ENCODE measurements at regions not wholly inside any gene's neighbourhood (a gene's known extent, or its start where the extent isn't known, plus 50 kb on each side); places are given as distances from the start of the nearest gene placed in this dataset.

DNA sequence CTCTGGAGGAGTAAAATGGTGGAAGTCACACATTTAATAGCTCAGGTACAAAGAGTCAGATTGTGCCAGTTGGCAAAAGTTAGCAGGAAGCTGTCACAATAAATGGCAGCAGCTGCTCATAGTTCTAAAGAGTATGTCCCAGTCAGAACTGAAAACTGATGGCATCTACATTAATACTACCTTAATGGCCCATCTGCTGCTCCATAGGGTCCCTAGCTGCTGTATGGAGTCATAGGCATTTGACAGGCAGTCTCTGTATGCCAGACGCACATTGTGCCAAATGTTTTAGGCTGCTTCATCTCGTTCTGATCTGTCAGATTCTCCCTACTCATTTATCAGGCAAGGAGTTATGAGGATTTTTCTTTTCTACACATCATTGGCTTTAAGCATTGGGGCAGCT is 515.8 kb upstream of the ARRDC3 start:
- no peaks in the 10 kb centered on the region for H3K36me3 ChIP-seq (ENCODE audit: insufficient read depth, low read length)

DNA sequence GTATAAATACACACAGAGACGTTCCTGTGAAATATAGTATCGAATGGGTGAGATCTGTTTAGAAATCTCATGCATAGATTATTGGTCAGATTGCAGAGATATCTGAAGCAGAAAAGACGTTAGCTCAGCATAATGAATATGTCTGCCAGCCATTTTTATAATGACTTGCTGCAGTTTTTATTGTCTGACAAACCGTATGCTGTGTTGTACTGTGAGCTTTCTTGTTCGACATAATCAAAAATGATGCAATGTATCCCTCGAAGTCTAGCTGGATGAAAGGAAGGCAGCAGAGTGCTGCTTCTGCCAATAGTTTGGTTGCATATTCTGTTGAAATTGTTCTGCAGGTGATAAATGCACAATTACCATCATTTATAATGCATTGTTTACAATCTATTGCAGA is 514.9 kb upstream of the ARRDC3 start:
- no peaks in the 10 kb centered on the region for H3K4me1 ChIP-seq (ENCODE audit: insufficient read depth, low read length)
- H3K27me3 ChIP-seq (ENCODE audit: control insufficient read depth in 1 of 2, insufficient read depth in 2 of 2, low read length in 2 of 2) = no peaks in the 10 kb centered on the region
- no peak overlapping the region for H3K4me3 ChIP-seq (ENCODE audit: low read depth in 1 of 2, low read length in 2 of 2)
- H3K9me3 ChIP-seq (ENCODE audit: low read length) = no peaks in the 10 kb centered on the region
- no peak overlapping the region for H3K27ac ChIP-seq (ENCODE audit: low read depth, low read length)
- no peak overlapping the region for H3K9ac ChIP-seq (ENCODE audit: low read length)
- no peaks in the 10 kb centered on the region for H3K36me3 ChIP-seq (ENCODE audit: insufficient read depth, low read length)

More for the DNA sequence above, 515.8 kb upstream of the ARRDC3 start:
- Histone ChIP-seq H3K4me1 (ENCODE audit: insufficient read depth, low read length) (no peaks in the 10 kb centered on the region), H3K9ac (ENCODE audit: low read length) (no peak overlapping the region), H3K4me3 (ENCODE audit: low read depth in 1 of 2, low read length in 2 of 2) (no peak overlapping the region), H3K9me3 (ENCODE audit: low read length) (no peaks in the 10 kb centered on the region), H3K27me3 (ENCODE audit: control insufficient read depth in 1 of 2, insufficient read depth in 2 of 2, low read length in 2 of 2) (no peaks in the 10 kb centered on the region), H3K27ac (ENCODE audit: low read depth, low read length) (no peak overlapping the region)

DNA sequence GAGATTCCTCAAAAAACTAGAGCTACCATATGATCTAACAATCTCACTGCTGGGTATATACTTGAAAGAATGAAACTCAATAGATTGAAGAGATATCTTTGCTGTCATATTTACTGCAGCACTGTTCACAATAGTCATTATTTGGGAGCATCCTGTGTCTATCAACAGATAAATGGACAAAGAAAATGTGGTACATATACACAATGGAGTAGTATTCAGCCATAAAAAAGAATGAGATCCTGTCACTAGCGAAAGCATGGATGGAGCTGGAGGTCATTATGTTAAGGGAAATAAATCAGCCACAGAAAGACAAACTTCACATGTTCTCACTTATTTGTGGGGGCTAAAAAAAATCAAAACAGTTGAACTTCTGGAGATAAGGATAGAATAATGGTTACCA is 505.7 kb upstream of the ARRDC3 start:
- Histone ChIP-seq H3K27ac (ENCODE audit: low read depth, low read length) (no peak overlapping the region), H3K36me3 (ENCODE audit: insufficient read depth, low read length) (no peaks in the 10 kb centered on the region), H3K4me3 (ENCODE audit: low read depth in 1 of 2, low read length in 2 of 2) (no peak overlapping the region), H3K4me1 (ENCODE audit: insufficient read depth, low read length) (no peaks in the 10 kb centered on the region), H3K9me3 (ENCODE audit: low read length) (no peaks in the 10 kb centered on the region), H3K9ac (ENCODE audit: low read length) (no peak overlapping the region), H3K27me3 (ENCODE audit: control insufficient read depth in 1 of 2, insufficient read depth in 2 of 2, low read length in 2 of 2) (no peaks in the 10 kb centered on the region)

DNA sequence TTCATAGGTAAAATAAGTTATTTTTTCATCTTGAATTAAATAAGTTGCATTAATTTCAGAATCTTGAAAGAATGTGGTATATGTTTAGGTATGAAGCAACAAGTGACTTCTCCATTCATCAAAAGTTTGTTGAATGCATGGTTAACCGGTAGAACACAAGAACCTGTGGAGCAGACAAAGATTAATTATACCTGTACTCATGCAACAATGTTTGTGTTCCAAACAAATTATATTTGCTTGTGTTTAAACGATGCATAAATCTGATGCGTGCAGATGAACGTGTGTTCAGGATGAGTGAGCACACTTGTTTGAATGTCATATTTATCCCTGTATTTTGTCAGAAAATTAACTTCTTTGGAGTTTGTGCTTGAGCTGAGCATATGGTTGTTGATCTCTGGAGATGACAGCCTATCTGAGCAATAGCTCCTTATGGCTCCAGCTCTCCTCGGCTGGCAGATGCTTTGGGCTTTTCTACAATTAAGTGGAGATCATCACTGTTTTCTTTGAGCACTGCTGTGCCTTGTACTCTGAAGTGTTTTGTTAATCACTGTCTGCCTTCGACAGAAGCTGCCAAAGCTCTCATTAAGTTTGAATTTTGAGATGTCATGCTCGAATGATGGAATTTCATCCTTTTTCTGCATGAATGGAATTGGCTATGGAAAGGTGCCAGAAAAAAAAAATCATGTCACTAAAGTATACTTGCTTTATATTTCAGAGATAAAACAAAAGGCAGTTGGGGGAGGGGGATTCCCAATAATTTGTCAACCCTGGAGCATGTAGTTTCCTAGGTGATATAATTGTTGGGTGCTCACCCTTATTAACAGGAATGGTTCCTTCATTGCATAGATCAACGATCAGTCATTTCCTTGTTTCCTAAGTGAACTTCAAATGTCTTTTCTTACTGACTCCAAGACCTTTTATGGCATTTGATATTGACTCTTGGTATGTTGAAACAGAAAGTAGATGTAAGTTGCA is 502.5 kb upstream of the ARRDC3 start:
- H3K4me1 ChIP-seq (ENCODE audit: insufficient read depth, low read length) = no peaks in the 10 kb centered on the region
- H3K36me3 ChIP-seq (ENCODE audit: insufficient read depth, low read length) = no peaks in the 10 kb centered on the region
- no peaks in the 10 kb centered on the region for H3K27me3 ChIP-seq (ENCODE audit: control insufficient read depth in 1 of 2, insufficient read depth in 2 of 2, low read length in 2 of 2)
- no peak overlapping the region for H3K9ac ChIP-seq (ENCODE audit: low read length)
- no peak overlapping the region for H3K4me3 ChIP-seq (ENCODE audit: low read depth in 1 of 2, low read length in 2 of 2)
- no peaks in the 10 kb centered on the region for H3K9me3 ChIP-seq (ENCODE audit: low read length)
- H3K27ac ChIP-seq (ENCODE audit: low read depth, low read length) = no peak overlapping the region

DNA sequence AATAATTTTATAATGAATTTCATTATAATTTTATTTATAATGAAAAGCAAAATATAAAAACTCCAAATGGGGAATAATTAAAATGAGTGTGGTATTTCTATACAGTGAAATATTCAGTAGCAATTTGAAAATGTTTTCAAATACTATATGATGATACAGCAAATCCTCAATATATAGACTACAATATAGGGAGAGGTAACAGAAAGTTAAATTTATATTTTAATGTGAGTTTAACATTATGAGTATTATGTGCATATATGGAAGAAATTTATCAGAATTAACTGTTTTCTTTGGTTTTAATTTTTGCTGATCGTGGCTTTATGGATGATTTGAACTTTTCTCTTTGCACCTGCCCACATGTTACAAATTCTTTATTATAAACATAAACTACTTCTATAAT is 500.9 kb upstream of the ARRDC3 start:
- H3K4me1 ChIP-seq (ENCODE audit: insufficient read depth, low read length) = no peaks in the 10 kb centered on the region
- no peak overlapping the region for H3K9ac ChIP-seq (ENCODE audit: low read length)
- no peaks in the 10 kb centered on the region for H3K9me3 ChIP-seq (ENCODE audit: low read length)
- H3K4me3 ChIP-seq (ENCODE audit: low read depth in 1 of 2, low read length in 2 of 2) = no peak overlapping the region
- H3K36me3 ChIP-seq (ENCODE audit: insufficient read depth, low read length) = no peaks in the 10 kb centered on the region
- no peaks in the 10 kb centered on the region for H3K27me3 ChIP-seq (ENCODE audit: control insufficient read depth in 1 of 2, insufficient read depth in 2 of 2, low read length in 2 of 2)
- no peak overlapping the region for H3K27ac ChIP-seq (ENCODE audit: low read depth, low read length)

DNA sequence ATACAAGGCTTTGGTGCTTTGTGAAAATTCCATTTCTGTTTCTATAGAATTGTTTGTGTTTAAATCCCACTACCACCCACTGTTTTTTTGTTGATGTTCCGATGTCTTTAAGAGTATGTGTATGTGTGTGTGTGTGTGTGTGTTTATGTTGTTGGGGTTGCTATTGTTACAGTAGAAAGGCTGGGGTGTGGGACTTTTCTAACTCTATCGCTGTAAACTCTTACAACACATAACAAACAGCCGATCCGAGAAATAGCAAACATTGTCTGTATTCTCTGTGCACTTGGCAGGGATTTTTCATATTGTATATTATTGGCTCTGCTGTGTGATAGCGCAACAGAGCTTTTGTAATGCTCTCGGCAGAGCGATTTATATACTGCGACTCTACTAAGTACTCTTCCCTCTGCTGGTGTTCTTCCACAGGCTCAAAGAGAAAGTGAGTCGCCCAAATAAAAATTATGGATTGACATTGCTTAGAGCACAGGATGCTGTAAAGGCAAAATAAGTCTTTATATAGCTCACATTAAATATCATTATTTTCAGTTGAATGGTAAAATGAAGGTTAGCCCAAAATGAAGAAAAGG is 492.2 kb upstream of the ARRDC3 start:
- no peak overlapping the region for H3K27ac ChIP-seq (ENCODE audit: low read depth, low read length)
- H3K4me3 ChIP-seq (ENCODE audit: low read depth in 1 of 2, low read length in 2 of 2) = no peak overlapping the region

DNA sequence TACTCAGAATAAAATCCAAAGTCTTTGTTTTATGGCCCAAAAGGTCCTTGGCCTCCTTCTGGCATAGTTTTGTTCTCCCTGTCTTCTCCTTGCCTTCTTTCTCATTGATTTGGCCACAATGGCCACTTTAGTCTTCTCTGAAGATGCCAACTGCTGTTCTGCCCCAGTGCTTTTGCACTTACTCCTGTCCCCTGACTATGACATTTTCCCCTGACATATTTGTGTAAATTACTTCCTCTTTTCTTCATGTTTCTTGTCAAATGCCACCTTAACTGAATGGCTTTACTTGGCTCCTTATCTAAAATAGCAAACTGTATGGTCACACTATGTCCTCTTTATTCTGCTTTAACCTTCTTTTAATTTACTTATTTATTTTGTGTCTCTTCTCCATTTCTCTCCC is 484.7 kb upstream of the ARRDC3 start:
- Histone ChIP-seq H3K4me3 (ENCODE audit: low read depth in 1 of 2, low read length in 2 of 2) (no peak overlapping the region), H3K27ac (ENCODE audit: low read depth, low read length) (no peak overlapping the region), H3K27me3 (ENCODE audit: control insufficient read depth in 1 of 2, insufficient read depth in 2 of 2, low read length in 2 of 2) (no peaks in the 10 kb centered on the region), H3K36me3 (ENCODE audit: insufficient read depth, low read length) (no peaks in the 10 kb centered on the region), H3K4me1 (ENCODE audit: insufficient read depth, low read length) (no peaks in the 10 kb centered on the region), H3K9ac (ENCODE audit: low read length) (no peak overlapping the region), H3K9me3 (ENCODE audit: low read length) (no peaks in the 10 kb centered on the region)

More for the DNA sequence above, 492.2 kb upstream of the ARRDC3 start:
- no peaks in the 10 kb centered on the region for H3K9me3 ChIP-seq (ENCODE audit: low read length)
- no peaks in the 10 kb centered on the region for H3K36me3 ChIP-seq (ENCODE audit: insufficient read depth, low read length)
- H3K27me3 ChIP-seq (ENCODE audit: control insufficient read depth in 1 of 2, insufficient read depth in 2 of 2, low read length in 2 of 2) = no peaks in the 10 kb centered on the region
- no peak overlapping the region for H3K9ac ChIP-seq (ENCODE audit: low read length)
- H3K4me1 ChIP-seq (ENCODE audit: insufficient read depth, low read length) = no peaks in the 10 kb centered on the region

DNA sequence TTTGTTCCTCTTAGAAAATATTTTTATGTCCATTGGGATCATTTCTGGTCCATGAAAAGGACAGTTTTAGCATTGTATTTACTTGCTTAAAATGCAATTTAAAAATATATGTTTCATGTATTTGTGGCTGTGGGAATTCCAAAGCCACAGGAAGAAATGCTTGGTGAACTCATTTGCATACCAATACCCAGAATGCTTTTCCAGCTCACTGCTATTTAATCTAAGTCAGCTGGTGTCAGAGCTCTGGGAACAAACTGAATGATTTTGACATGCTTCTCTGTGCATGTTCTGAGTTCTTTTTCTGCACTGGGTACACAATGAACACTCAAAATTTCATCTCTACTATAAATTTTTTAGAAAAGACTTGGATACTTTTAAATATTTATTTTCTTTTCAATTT is 482.8 kb upstream of the ARRDC3 start:
- Histone ChIP-seq H3K4me3 (ENCODE audit: low read depth in 1 of 2, low read length in 2 of 2) (no peak overlapping the region), H3K27me3 (ENCODE audit: control insufficient read depth in 1 of 2, insufficient read depth in 2 of 2, low read length in 2 of 2) (no peaks in the 10 kb centered on the region), H3K27ac (ENCODE audit: low read depth, low read length) (no peak overlapping the region), H3K36me3 (ENCODE audit: insufficient read depth, low read length) (no peaks in the 10 kb centered on the region), H3K4me1 (ENCODE audit: insufficient read depth, low read length) (no peaks in the 10 kb centered on the region), H3K9me3 (ENCODE audit: low read length) (no peaks in the 10 kb centered on the region), H3K9ac (ENCODE audit: low read length) (no peak overlapping the region)

DNA sequence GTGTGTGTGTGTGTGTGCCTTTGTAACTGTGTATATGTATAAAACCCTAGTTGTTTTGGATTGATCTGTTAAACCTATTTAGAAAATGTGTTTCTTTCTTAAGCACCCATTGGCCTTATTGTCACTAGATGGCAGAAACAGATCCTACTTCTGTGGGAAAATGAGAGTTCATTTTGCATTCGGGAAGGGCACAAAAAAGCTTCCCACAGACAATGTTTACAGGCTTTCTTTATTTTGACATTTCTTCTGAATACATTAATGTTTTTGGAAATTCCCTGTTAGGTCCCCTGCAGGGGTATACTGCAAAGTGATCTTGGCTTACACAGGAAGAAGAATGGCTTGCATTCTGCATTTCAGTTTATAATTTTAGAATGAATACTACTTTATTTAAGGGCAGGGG is 481.8 kb upstream of the ARRDC3 start:
- Histone ChIP-seq H3K4me3 (ENCODE audit: low read depth in 1 of 2, low read length in 2 of 2) (no peak overlapping the region), H3K27ac (ENCODE audit: low read depth, low read length) (no peak overlapping the region), H3K9ac (ENCODE audit: low read length) (no peak overlapping the region), H3K36me3 (ENCODE audit: insufficient read depth, low read length) (no peaks in the 10 kb centered on the region), H3K4me1 (ENCODE audit: insufficient read depth, low read length) (no peaks in the 10 kb centered on the region), H3K27me3 (ENCODE audit: control insufficient read depth in 1 of 2, insufficient read depth in 2 of 2, low read length in 2 of 2) (no peaks in the 10 kb centered on the region), H3K9me3 (ENCODE audit: low read length) (no peaks in the 10 kb centered on the region)

DNA sequence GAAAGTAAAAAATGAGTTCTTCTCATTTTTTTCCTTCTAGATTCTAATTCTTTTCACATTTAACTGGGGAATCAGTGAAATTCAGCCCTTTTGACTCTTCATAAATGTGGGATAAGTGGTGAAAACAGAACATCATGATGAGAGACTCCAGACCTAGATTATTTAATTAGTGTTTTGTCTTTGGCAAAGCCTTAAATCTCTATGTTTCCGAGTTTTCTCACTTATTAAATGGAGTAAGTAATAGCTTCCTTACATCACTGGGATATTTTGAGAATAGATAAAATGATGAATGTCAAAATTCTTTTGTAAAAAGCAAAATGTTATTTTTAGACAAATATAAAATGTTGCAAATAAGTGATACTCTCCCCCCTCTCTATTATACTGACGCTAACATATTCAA is 468.6 kb upstream of the ARRDC3 start:
- H3K9ac ChIP-seq (ENCODE audit: low read length) = no peak overlapping the region
- H3K36me3 ChIP-seq (ENCODE audit: insufficient read depth, low read length) = no peaks in the 10 kb centered on the region
- H3K27ac ChIP-seq (ENCODE audit: low read depth, low read length) = no peak overlapping the region
- no peaks in the 10 kb centered on the region for H3K27me3 ChIP-seq (ENCODE audit: control insufficient read depth in 1 of 2, insufficient read depth in 2 of 2, low read length in 2 of 2)
- H3K4me3 ChIP-seq (ENCODE audit: low read depth in 1 of 2, low read length in 2 of 2) = no peak overlapping the region
- H3K4me1 ChIP-seq (ENCODE audit: insufficient read depth, low read length) = no peaks in the 10 kb centered on the region
- H3K9me3 ChIP-seq (ENCODE audit: low read length) = no peaks in the 10 kb centered on the region

DNA sequence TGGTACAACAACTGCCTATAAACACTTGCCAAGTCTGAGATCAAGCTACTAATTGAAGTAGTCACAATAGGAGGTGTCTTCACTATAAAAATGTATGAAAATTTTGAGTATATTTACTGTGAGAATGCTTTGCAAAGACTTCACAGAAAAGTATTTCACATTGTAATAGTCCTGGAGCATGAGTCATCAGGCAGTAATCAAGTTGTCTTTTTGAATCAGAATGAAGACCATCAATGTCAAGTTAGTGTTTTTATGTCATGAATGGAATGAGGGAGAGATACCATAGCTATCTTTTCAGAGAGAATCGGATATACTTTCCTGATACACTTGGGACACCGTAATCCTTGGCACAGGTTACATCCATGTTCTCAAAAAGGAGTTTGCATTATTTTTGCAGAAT is 466.9 kb upstream of the ARRDC3 start:
- H3K4me3 ChIP-seq (ENCODE audit: low read depth in 1 of 2, low read length in 2 of 2) = no peak overlapping the region
- H3K4me1 ChIP-seq (ENCODE audit: insufficient read depth, low read length) = no peaks in the 10 kb centered on the region
- no peaks in the 10 kb centered on the region for H3K36me3 ChIP-seq (ENCODE audit: insufficient read depth, low read length)
- no peak overlapping the region for H3K9ac ChIP-seq (ENCODE audit: low read length)
- H3K27ac ChIP-seq (ENCODE audit: low read depth, low read length) = no peak overlapping the region
- H3K9me3 ChIP-seq (ENCODE audit: low read length) = no peaks in the 10 kb centered on the region
- H3K27me3 ChIP-seq (ENCODE audit: control insufficient read depth in 1 of 2, insufficient read depth in 2 of 2, low read length in 2 of 2) = no peaks in the 10 kb centered on the region

DNA sequence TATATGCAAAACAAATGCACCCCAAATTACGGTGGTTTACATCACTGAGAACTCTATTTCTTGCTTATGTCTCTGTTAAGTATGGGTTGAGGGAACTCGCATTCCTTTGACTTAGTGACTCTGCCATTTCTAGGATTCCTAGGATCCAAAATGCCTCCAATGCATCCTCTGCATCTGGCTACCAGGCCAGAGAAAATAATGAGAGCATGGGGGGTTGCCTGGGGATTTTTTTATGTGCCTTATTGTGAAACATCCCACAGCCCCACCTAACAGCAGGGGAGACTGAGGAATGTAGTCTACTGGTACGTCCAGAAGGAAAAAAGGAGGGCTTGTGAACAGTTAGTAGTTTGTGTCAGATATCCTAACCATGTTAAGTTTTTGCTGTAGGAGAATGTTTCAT is 466.0 kb upstream of the ARRDC3 start:
- Histone ChIP-seq H3K4me3 (ENCODE audit: low read depth in 1 of 2, low read length in 2 of 2) (no peak overlapping the region), H3K27me3 (ENCODE audit: control insufficient read depth in 1 of 2, insufficient read depth in 2 of 2, low read length in 2 of 2) (no peaks in the 10 kb centered on the region), H3K9me3 (ENCODE audit: low read length) (no peaks in the 10 kb centered on the region), H3K4me1 (ENCODE audit: insufficient read depth, low read length) (no peaks in the 10 kb centered on the region), H3K9ac (ENCODE audit: low read length) (no peak overlapping the region), H3K36me3 (ENCODE audit: insufficient read depth, low read length) (no peaks in the 10 kb centered on the region), H3K27ac (ENCODE audit: low read depth, low read length) (no peak overlapping the region)

Measured in muscle layer of colon (tissue), 2 donors.